ENCODE measurements at regions not wholly inside any gene's neighbourhood (a gene's known extent, or its start where the extent isn't known, plus 50 kb on each side); places are given as distances from the start of the nearest gene placed in this dataset.

DNA sequence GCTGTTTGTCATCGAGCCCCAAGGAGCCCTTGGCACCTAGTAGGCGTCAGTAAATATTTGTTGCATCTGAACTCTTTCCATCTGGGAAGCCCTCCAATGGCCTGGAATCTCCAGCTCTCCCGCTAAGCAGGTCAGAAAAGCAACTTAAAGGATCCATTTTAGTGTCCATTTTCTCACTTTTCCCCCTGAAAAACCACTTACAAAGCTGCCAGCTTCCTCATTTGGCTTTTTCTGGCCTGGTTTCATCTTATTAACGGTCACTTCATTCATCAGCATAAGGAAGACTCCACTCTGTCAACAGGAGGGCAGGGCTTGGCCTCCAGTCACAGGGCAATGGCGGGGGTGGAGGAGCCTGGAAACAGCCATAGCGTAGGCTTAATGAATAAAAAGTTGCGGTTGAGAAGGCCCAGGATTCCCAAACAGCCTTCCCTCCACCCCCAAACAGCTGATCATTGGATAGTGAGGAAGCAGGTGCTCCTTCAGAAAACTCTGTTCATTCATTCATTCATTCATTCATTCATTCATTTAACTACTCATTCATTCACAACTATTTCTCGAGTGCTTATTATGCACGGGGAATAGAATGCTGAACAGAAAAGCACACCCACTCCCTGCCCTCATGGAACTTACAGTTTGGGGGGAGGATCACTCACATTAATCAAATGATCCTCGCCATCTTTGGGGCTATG lies 104.5 kb upstream of the RCN1 start:
- no peak overlapping the region for H3K4me3 ChIP-seq (ENCODE audit: insufficient read depth in 1 of 2, low read depth in 1 of 2, low read length in 2 of 2)
- peaks cover 51 to 94% of the 10 kb centered on the region in 2 experiments for H3K27me3 ChIP-seq (ENCODE audit: control insufficient read depth in 1 of 2, insufficient read depth in 1 of 2, low read length in 2 of 2)
- H4K8ac ChIP-seq (ENCODE audit: low read length), result no peak overlapping the region

DNA sequence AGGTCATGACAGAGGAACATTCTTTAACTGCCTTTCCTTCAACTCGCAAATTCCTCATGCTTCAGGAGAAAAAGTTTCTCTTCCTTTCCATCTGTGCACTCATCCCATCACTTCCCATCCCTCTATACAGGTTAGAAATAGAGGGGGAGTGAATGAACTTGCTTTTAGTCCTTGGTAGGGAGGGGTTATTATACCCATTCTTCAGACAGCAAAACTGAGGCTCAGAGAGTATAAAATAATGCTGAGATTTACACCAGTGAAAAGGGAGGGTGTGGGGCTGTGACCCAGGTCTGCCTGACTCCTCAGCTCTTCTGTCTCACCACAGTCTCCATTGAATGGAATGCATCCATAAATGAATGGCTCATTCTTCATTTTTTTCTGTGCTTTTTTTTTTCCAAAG lies 109.4 kb upstream of the RCN1 start:
- no peak overlapping the region for H4K91ac ChIP-seq (ENCODE audit: low read length)
- WGBS, result no CpG with 5 or more reads among the region's 1 CpG
- H3K4me3 ChIP-seq (ENCODE audit: insufficient read depth in 1 of 2, low read depth in 1 of 2, low read length in 2 of 2), result no peak overlapping the region
- no peak overlapping the region for H2AK5ac ChIP-seq (ENCODE audit: low read length, severe bottlenecking)
- no peaks in the 10 kb centered on the region for H3K36me3 ChIP-seq (ENCODE audit: control insufficient read depth in 1 of 2, insufficient read depth in 2 of 2, low read depth in 1 of 2, low read length in 2 of 2)
- no peak overlapping the region for H2BK15ac ChIP-seq (ENCODE audit: low read depth, poor library complexity, severe bottlenecking)
- H3K4me2 ChIP-seq (ENCODE audit: low read length, poor library complexity, severe bottlenecking), result no peak overlapping the region
- H3K79me1 ChIP-seq (replicated peaks; ENCODE audit: low read length, poor library complexity, severe bottlenecking), result no peaks in the 10 kb centered on the region
- no peak overlapping the region for H3K14ac ChIP-seq (ENCODE audit: low read length in 2 of 2)
- no peak overlapping the region for H2BK120ac ChIP-seq (ENCODE audit: low read depth, low read length)
- no peak overlapping the region for H3K9ac ChIP-seq (ENCODE audit: low read length)
- no peak overlapping the region for H2AFZ ChIP-seq (ENCODE audit: low read depth, low read length)
- peaks cover 41 to 71% of the 10 kb centered on the region in 2 experiments for H3K27me3 ChIP-seq (ENCODE audit: control insufficient read depth in 1 of 2, insufficient read depth in 1 of 2, low read length in 2 of 2)
- no peak overlapping the region for H3K4ac ChIP-seq (ENCODE audit: low read depth in 1 of 2, low read length in 2 of 2)
- H3K27ac ChIP-seq (ENCODE audit: low read length, poor library complexity, severe bottlenecking), result no peak overlapping the region
- no peak overlapping the region for H3K23ac ChIP-seq (ENCODE audit: low read length in 2 of 2)
- no peak for DNase-seq
- H3K18ac ChIP-seq (ENCODE audit: low read depth in 1 of 2, low read length in 2 of 2), result no peak overlapping the region
- no peak overlapping the region for H2BK5ac ChIP-seq (ENCODE audit: low read depth, low read length, poor library complexity, severe bottlenecking)
- H3K4me1 ChIP-seq (ENCODE audit: control insufficient read depth, insufficient read depth, low read depth, low read length), result no peaks in the 10 kb centered on the region
- H4K8ac ChIP-seq (ENCODE audit: low read length), result no peak overlapping the region
- H2BK12ac ChIP-seq (ENCODE audit: low read length in 2 of 2), result no peak overlapping the region
- no peaks in the 10 kb centered on the region for H3K9me3 ChIP-seq (ENCODE audit: control insufficient read depth, low read length)

More for the DNA sequence above, 104.5 kb upstream of the RCN1 start:
- Histone ChIP-seq H3K9ac (ENCODE audit: low read length) (no peak overlapping the region), H3K23ac (ENCODE audit: low read length in 2 of 2) (no peak overlapping the region), H3K18ac (ENCODE audit: low read depth in 1 of 2, low read length in 2 of 2) (no peak overlapping the region), H2BK5ac (ENCODE audit: low read depth, low read length, poor library complexity, severe bottlenecking) (no peak overlapping the region), H3K9me3 (ENCODE audit: control insufficient read depth, low read length) (no peaks in the 10 kb centered on the region), H3K14ac (ENCODE audit: low read length in 2 of 2) (no peak overlapping the region), H3K4me1 (ENCODE audit: control insufficient read depth, insufficient read depth, low read depth, low read length) (peaks cover 7% of the 10 kb centered on the region), H3K79me1 (replicated peaks; ENCODE audit: low read length, poor library complexity, severe bottlenecking) (no peaks in the 10 kb centered on the region), H3K4ac (ENCODE audit: low read depth in 1 of 2, low read length in 2 of 2) (no peak overlapping the region), H2BK12ac (ENCODE audit: low read length in 2 of 2) (no peak overlapping the region), H2AK5ac (ENCODE audit: low read length, severe bottlenecking) (no peak overlapping the region), H3K27ac (ENCODE audit: low read length, poor library complexity, severe bottlenecking) (no peak overlapping the region), H3K4me2 (ENCODE audit: low read length, poor library complexity, severe bottlenecking) (no peak overlapping the region), H2BK15ac (ENCODE audit: low read depth, poor library complexity, severe bottlenecking) (no peak overlapping the region), H2AFZ (ENCODE audit: low read depth, low read length) (no peak overlapping the region), H2BK120ac (ENCODE audit: low read depth, low read length) (no peak overlapping the region), H3K36me3 (ENCODE audit: control insufficient read depth in 1 of 2, insufficient read depth in 2 of 2, low read depth in 1 of 2, low read length in 2 of 2) (no peaks in the 10 kb centered on the region), H4K91ac (ENCODE audit: low read length) (no peak overlapping the region)
- WGBS, result 86% methylated on average over 10 of the region's 10 CpGs
- DNase-seq, result no peak

DNA sequence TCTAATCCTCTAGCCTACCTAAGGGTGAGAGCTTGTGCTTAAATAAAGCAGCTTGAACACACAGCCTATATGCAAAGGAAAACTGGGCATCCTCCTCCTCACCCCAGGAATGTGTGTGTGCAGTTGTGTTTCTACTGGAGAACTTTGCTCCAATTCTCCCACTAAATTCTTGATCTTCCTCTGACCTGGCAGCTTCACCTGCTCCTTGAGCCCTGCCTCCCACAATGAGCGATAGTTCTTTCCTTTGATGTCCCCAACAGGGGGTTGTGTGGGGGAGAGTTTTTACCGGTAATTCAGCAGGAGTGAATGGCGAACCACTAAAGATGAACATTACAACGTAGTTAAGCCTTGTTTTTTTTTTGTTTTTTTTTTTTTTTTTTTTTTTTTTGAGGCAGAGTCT lies 113.5 kb upstream of the RCN1 start:
- Histone ChIP-seq H2AFZ (ENCODE audit: low read depth, low read length) (no peak overlapping the region), H3K79me1 (replicated peaks; ENCODE audit: low read length, poor library complexity, severe bottlenecking) (no peaks in the 10 kb centered on the region), H2BK120ac (ENCODE audit: low read depth, low read length) (no peak overlapping the region), H2AK5ac (ENCODE audit: low read length, severe bottlenecking) (no peak overlapping the region), H4K91ac (ENCODE audit: low read length) (no peak overlapping the region), H3K9me3 (ENCODE audit: control insufficient read depth, low read length) (no peaks in the 10 kb centered on the region), H3K27me3 (ENCODE audit: control insufficient read depth in 1 of 2, insufficient read depth in 1 of 2, low read length in 2 of 2) (peaks cover 36 to 55% of the 10 kb centered on the region in 2 experiments), H3K4me3 (ENCODE audit: insufficient read depth in 1 of 2, low read depth in 1 of 2, low read length in 2 of 2) (no peak overlapping the region), H2BK15ac (ENCODE audit: low read depth, poor library complexity, severe bottlenecking) (no peak overlapping the region), H3K23ac (ENCODE audit: low read length in 2 of 2) (no peak overlapping the region), H3K18ac (ENCODE audit: low read depth in 1 of 2, low read length in 2 of 2) (no peak overlapping the region), H3K14ac (ENCODE audit: low read length in 2 of 2) (no peak overlapping the region), H2BK12ac (ENCODE audit: low read length in 2 of 2) (no peak overlapping the region), H3K4me2 (ENCODE audit: low read length, poor library complexity, severe bottlenecking) (no peak overlapping the region), H3K9ac (ENCODE audit: low read length) (no peak overlapping the region), H3K4ac (ENCODE audit: low read depth in 1 of 2, low read length in 2 of 2) (no peak overlapping the region), H3K27ac (ENCODE audit: low read length, poor library complexity, severe bottlenecking) (no peak overlapping the region), H3K36me3 (ENCODE audit: control insufficient read depth in 1 of 2, insufficient read depth in 2 of 2, low read depth in 1 of 2, low read length in 2 of 2) (no peaks in the 10 kb centered on the region), H3K4me1 (ENCODE audit: control insufficient read depth, insufficient read depth, low read depth, low read length) (no peaks in the 10 kb centered on the region), H2BK5ac (ENCODE audit: low read depth, low read length, poor library complexity, severe bottlenecking) (no peak overlapping the region), H4K8ac (ENCODE audit: low read length) (no peak overlapping the region)
- WGBS, result 15% methylated on average over 4 of the region's 4 CpGs
- no peak for DNase-seq

DNA sequence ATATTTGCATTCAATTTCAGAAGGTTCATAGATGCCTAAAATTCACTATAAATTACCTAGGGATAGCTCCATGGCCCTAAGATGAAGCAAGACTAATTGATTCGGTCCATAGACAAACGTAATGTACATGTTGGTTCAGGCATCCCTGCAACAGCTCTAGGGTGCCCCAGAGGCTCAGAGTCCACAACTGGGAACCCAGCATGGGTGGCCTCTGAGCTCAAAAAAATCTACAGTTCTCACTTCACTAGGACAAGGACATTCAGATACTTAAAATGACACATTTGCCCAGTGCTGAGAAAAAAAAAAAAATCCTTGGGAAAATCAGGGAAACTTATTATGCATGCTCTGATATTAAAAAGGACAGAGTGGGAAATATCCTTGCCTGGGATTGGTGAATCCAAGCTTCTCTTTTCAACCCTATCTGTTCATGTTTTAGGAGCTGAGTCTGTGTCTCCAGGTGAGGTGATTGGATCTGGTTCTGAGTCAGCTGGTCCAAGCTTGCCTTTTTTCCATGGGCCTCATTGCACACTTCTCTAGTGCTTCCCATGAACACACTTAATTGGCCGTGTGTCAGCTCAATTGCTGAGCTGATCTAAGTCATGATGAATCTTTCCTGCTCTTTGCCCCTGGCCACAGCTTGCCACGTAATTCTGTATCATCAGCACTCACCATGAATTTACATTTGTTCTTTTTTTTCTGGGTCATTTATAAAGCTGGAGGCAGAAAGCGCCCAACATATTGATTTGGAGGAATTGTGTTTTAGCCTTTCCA lies 116.3 kb upstream of the RCN1 start:
- H3K4me1 ChIP-seq (ENCODE audit: control insufficient read depth, insufficient read depth, low read depth, low read length), result no peaks in the 10 kb centered on the region
- H3K4ac ChIP-seq (ENCODE audit: low read depth in 1 of 2, low read length in 2 of 2), result no peak overlapping the region
- DNase-seq, result no peak
- no peak overlapping the region for H3K18ac ChIP-seq (ENCODE audit: low read depth in 1 of 2, low read length in 2 of 2)
- 67% methylated on average over 3 of the region's 5 CpGs for WGBS
- H4K8ac ChIP-seq (ENCODE audit: low read length), result no peak overlapping the region
- H3K4me2 ChIP-seq (ENCODE audit: low read length, poor library complexity, severe bottlenecking), result no peak overlapping the region
- H3K9ac ChIP-seq (ENCODE audit: low read length), result no peak overlapping the region
- no peak overlapping the region for H2BK120ac ChIP-seq (ENCODE audit: low read depth, low read length)
- H3K23ac ChIP-seq (ENCODE audit: low read length in 2 of 2), result no peak overlapping the region
- no peak overlapping the region for H2AFZ ChIP-seq (ENCODE audit: low read depth, low read length)
- no peaks in the 10 kb centered on the region for H3K9me3 ChIP-seq (ENCODE audit: control insufficient read depth, low read length)
- H3K36me3 ChIP-seq (ENCODE audit: control insufficient read depth in 1 of 2, insufficient read depth in 2 of 2, low read depth in 1 of 2, low read length in 2 of 2), result no peaks in the 10 kb centered on the region
- no peak overlapping the region for H3K4me3 ChIP-seq (ENCODE audit: insufficient read depth in 1 of 2, low read depth in 1 of 2, low read length in 2 of 2)
- H3K27ac ChIP-seq (ENCODE audit: low read length, poor library complexity, severe bottlenecking), result no peak overlapping the region
- H4K91ac ChIP-seq (ENCODE audit: low read length), result no peak overlapping the region
- H2BK12ac ChIP-seq (ENCODE audit: low read length in 2 of 2), result no peak overlapping the region
- H3K27me3 ChIP-seq (ENCODE audit: control insufficient read depth in 1 of 2, insufficient read depth in 1 of 2, low read length in 2 of 2), result peaks cover 18 to 42% of the 10 kb centered on the region in 2 experiments
- H2BK15ac ChIP-seq (ENCODE audit: low read depth, poor library complexity, severe bottlenecking), result no peak overlapping the region
- H2AK5ac ChIP-seq (ENCODE audit: low read length, severe bottlenecking), result no peak overlapping the region
- H3K14ac ChIP-seq (ENCODE audit: low read length in 2 of 2), result no peak overlapping the region
- no peaks in the 10 kb centered on the region for H3K79me1 ChIP-seq (replicated peaks; ENCODE audit: low read length, poor library complexity, severe bottlenecking)
- no peak overlapping the region for H2BK5ac ChIP-seq (ENCODE audit: low read depth, low read length, poor library complexity, severe bottlenecking)
